K562 (cell line): ENCODE measurements at regions not wholly inside any gene's neighbourhood (a gene's known extent, or its start where the extent isn't known, plus 50 kb on each side); places are given as distances from the start of the nearest gene placed in this dataset.

Source experiments
- ATAC-seq: fragments of 200-7000 bp; cut with Tn5 transposase; 3 replicates; pipeline ENCODE4 v1.9.1; 2020; ENCODE audit warnings: moderate library complexity
- BruUV-seq: library from RNA; stranded (reverse); fragments of 400-500 nt; replicated peaks from 2 replicates; lab custom pipeline; 2021; lab: Mats Ljungman, UMichigan
- CTCF ChIA-PET: fragments of 300-600 bp; formaldehyde crosslinking; extraction: SDS; loops from one replicate; lab custom pipeline; 2021; ENCODE audit warnings: low intra/inter-chr PET ratio; lab: Yijun Ruan, JAX
- POLR2A ChIA-PET: fragments of 300-600, 350-650 bp; sonication (Branson Sonifier 250); formaldehyde crosslinking; extraction: SDS; loops from one replicate; lab custom pipeline; 2021; ENCODE audit warnings: antibody characterized with exemption, inconsistent platforms; lab: Yijun Ruan, JAX
- DNase-seq, 4 experiments: peaks; one replicate each; pipeline versions ENCODE4 v3.0.0 to v3.0.0-alpha.2; 2011 to 2018; ENCODE audit warnings: low spot score in 3 of 4, mixed read lengths in 3 of 4; ENCODE audit errors: extremely low read depth in 1 of 4
- FAIRE-seq: peaks from 2 replicates; lab custom pipeline; 2011; peaks lifted over from hg19 to GRCh38; lab: Jason Lieb, UNC
- H2AFZ ChIP-seq: 2 replicates; pipeline ENCODE4 v1.6.0; 2011; ENCODE audit warnings: low read depth, low read length, control low read depth, inconsistent platforms
- H3K27ac ChIP-seq: fragments of 200-600 bp; 3 replicates; pipeline ENCODE4 v1.8.0; 2011; ENCODE audit warnings: low read depth, mild to moderate bottlenecking, control low read depth, inconsistent platforms, low read length, moderate library complexity, mixed read lengths; ENCODE audit errors: extremely low read depth
- H3K27me3 ChIP-seq, 2 experiments: fragments of 300-600 bp in 1 of 2; 2 replicates in 1 of 2; 3 replicates in 1 of 2; pipeline versions ENCODE4 v1.6.0 to v1.8.0; 2011; ENCODE audit warnings: inconsistent platforms in 2 of 2, low read length in 2 of 2, mild to moderate bottlenecking in 1 of 2, mixed read lengths in 1 of 2, moderate library complexity in 1 of 2; ENCODE audit not compliant: control insufficient read depth in 2 of 2, insufficient read depth in 2 of 2
- H3K36me3 ChIP-seq: fragments of 300-600 bp; 3 replicates; pipeline ENCODE4 v1.8.0; 2011; ENCODE audit warnings: mild to moderate bottlenecking, low read length, inconsistent platforms; ENCODE audit not compliant: control insufficient read depth, insufficient read depth
- H3K4me1 ChIP-seq, 2 experiments: fragments of 200-600 bp in 1 of 2; replicated peaks in 1 of 2; 2 replicates in 1 of 2; 3 replicates in 1 of 2; pipeline versions ENCODE4 v1.5.1 to v1.8.0; 2011; ENCODE audit warnings: inconsistent platforms in 2 of 2, low read length in 2 of 2, mild to moderate bottlenecking in 1 of 2, mixed read lengths in 1 of 2, moderate library complexity in 1 of 2; ENCODE audit not compliant: control insufficient read depth in 2 of 2, insufficient read depth in 2 of 2
- H3K4me2 ChIP-seq: 2 replicates; pipeline ENCODE4 v1.6.1; 2011; ENCODE audit warnings: low read length, control low read depth, inconsistent platforms, mixed read lengths; ENCODE audit not compliant: insufficient read depth
- H3K4me3 ChIP-seq: fragments of 200-600 bp; sonication (generic), shearing (Covaris generic); 2 replicates; pipeline ENCODE4 v1.5.1; 2016; ENCODE audit warnings: control low read depth, inconsistent platforms
- H3K79me2 ChIP-seq: fragments of 200-600 bp; 3 replicates; pipeline ENCODE4 v1.8.0; 2011; ENCODE audit warnings: low read length, inconsistent platforms; ENCODE audit not compliant: control insufficient read depth, insufficient read depth
- H3K9ac ChIP-seq, 2 experiments: 2 replicates each; pipeline versions ENCODE4 v1.6.0 to v1.6.1; 2011; ENCODE audit warnings: low read depth in 2 of 2, low read length in 2 of 2, control low read depth in 1 of 2, inconsistent platforms in 1 of 2, mild to moderate bottlenecking in 1 of 2, mixed read lengths in 1 of 2; ENCODE audit not compliant: insufficient read depth in 1 of 2
- H3K9me1 ChIP-seq: one replicate; pipeline ENCODE4 v1.6.0; 2011; ENCODE audit warnings: inconsistent platforms, mild to moderate bottlenecking, low read length, moderate library complexity; ENCODE audit not compliant: control insufficient read depth, insufficient read depth
- H3K9me3 ChIP-seq: replicated peaks from 2 replicates; pipeline ENCODE4 v1.5.1; 2011; ENCODE audit warnings: low read depth, low read length, inconsistent platforms; ENCODE audit not compliant: control insufficient read depth, insufficient read depth
- H4K20me1 ChIP-seq: replicated peaks from 2 replicates; pipeline ENCODE4 v1.6.1; 2011; ENCODE audit warnings: low read length, inconsistent platforms, mixed read lengths; ENCODE audit not compliant: control insufficient read depth, insufficient read depth
- CBX5 ChIP-seq: IDR thresholded peaks from 2 replicates; pipeline ENCODE4 v1.6.1; 2014; ENCODE audit warnings: low read depth, borderline replicate concordance
- NFATC3 ChIP-seq: fragments of 450-650 bp; IDR thresholded peaks from 2 replicates; pipeline ENCODE4 v1.6.1; 2017; ENCODE audit warnings: mild to moderate bottlenecking
- NFRKB ChIP-seq: fragments of 450-650 bp; IDR thresholded peaks from 2 replicates; pipeline ENCODE4 v1.6.1; 2016; ENCODE audit warnings: low read depth
- SMARCB1 ChIP-seq: IDR thresholded peaks from 2 replicates; pipeline ENCODE4 v1.6.1; 2011; ENCODE audit warnings: improper control_type of control experiment, low read depth; ENCODE audit not compliant: insufficient read length
- U2AF1 ChIP-seq: fragments of 200-400 bp; formaldehyde crosslinking; optimal IDR thresholded peaks from 2 replicates; pipeline ENCODE3; 2017; ENCODE audit warnings: mild to moderate bottlenecking, low read depth, low read length, moderate library complexity
- USF2 ChIP-seq: sonication (generic); formaldehyde crosslinking; IDR thresholded peaks from 2 replicates; pipeline ENCODE4 v1.5.0; 2020; ENCODE audit warnings: missing genetic modification reagents
- ZNF12 ChIP-seq: sonication (generic); formaldehyde crosslinking; IDR thresholded peaks from 2 replicates; pipeline ENCODE4 v1.4.0; 2020; ENCODE audit warnings: mild to moderate bottlenecking, missing genetic modification reagents
- ZNF311 ChIP-seq: fragments of 250-450 bp; sonication (Bioruptor Pico); IDR thresholded peaks from 2 replicates; pipeline ENCODE4 v1.4.0; 2020; ENCODE audit warnings: mild to moderate bottlenecking, moderate library complexity
- ZNF316 ChIP-seq: fragments of 450-650 bp; IDR thresholded peaks from 2 replicates; pipeline ENCODE4 v1.6.1; 2016
- WGBS: fragments of 100-300 bp; shearing (Covaris generic); methylation state at CpG from one replicate; pipeline ENCODE4 v1.1.6; 2016; ENCODE audit warnings: low coverage, mixed read lengths; ENCODE audit not compliant: insufficient coverage; ENCODE audit errors: missing lambda C conversion rate; 5-methylcytosine and 5-hydroxymethylcytosine counted together
- in situ Hi-C: fragments of 300-500 bp; cut with MboI; formaldehyde crosslinking; loops from 4 replicates; pipeline ENCODE4 v1.15.0; 2018; ENCODE audit warnings: inconsistent platforms, mixed read lengths
- intact Hi-C: fragments of 100-400 bp; cut with micrococcal nuclease; formaldehyde crosslinking; loops from 2 replicates; pipeline ENCODE4 v1.14.2; 2022
- TF ChIP-seq, protein P1 (sequence below): sonication (generic); formaldehyde crosslinking; IDR thresholded peaks from 2 replicates; pipeline ENCODE4 v1.8.0; 2023; ENCODE audit warnings: missing genetic modification reagents, mild to moderate bottlenecking, borderline replicate concordance
- TF ChIP-seq, protein P2 (sequence below): sonication (generic); formaldehyde crosslinking; IDR thresholded peaks from 2 replicates; pipeline ENCODE4 v1.4.0; 2020; ENCODE audit warnings: mild to moderate bottlenecking, missing genetic modification reagents

- no peak for TF ChIP-seq ZNF316
- TF ChIP-seq USF2 (CRISPR knock-in tag) = no peak
- TF ChIP-seq NFRKB = peak; percentile 36; the same call in 1 of the 2 replicates
These were observed 541.2 kb upstream of the JARID2 start (continued) for GRCh38 chr6:14704383-14705271.

DNA sequence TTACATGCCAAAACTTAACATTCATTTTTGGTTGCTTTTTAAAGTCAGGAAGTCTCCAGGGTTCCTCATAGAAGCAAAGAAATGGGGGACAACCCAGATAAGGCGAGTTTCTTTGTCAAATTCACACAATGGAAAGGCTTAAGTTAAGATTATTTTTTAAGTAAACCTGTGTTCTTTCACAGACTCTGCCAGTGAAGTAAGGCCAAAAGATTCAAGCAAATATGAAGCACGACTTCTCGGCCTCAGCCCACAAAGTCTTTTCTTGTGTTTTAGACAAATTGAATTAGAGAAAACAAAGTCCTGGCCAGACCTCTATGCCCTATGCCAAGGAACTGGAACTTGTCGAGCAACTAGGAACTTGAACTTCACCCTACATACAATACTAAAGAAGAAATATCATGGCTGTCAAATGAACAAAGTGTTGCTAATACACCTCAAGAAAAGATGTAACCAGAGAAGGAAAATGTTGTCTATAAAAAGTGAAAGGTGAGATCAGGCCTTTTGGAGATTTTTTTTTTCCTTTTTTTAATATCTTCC, 540.0 kb upstream of the JARID2 start:
- no peaks in the 10 kb centered on the region for H3K79me2 ChIP-seq
- H4K20me1 ChIP-seq = no peaks in the 10 kb centered on the region
- H3K27me3 ChIP-seq = no peaks in the 10 kb centered on the region
- in situ Hi-C loops = no loop called here
- H3K36me3 ChIP-seq = no peaks in the 10 kb centered on the region; the same call in 2 of the 3 replicates
- H3K4me1 ChIP-seq = peaks cover 23 to 70% of the 10 kb centered on the region in 2 experiments
- peak overlapping the region; percentile 80 for H3K27ac ChIP-seq
- ATAC-seq (no peak), DNase-seq (no peak), FAIRE-seq (no peak)
- ChIA-PET POLR2A (no interaction called here), CTCF (no interaction called here)
- H3K4me3 ChIP-seq = no peak overlapping the region
- H3K9me3 ChIP-seq = peaks cover 7% of the 10 kb centered on the region
- WGBS = 14% methylated on average over 4 of the region's 4 CpGs
- 0 out of 2 replicates have a peak overlapping the region, but pooled peaks have one; percentile 36 for H3K4me2 ChIP-seq
- H3K9me1 ChIP-seq = no peaks in the 10 kb centered on the region
- H2AFZ ChIP-seq = peak overlapping the region; percentile 98
- BruUV-seq = no TSS peak
- H3K9ac ChIP-seq = peak overlapping the region in 1 of 2 experiments; percentile 59; a peak in 2 of 4 replicates
- intact Hi-C loops = loop anchor here (5.0 kb wide), 1 partner anchor 494 kb away; no protein-coding TSS in a partner anchor
- TF ChIP-seq ZNF12 (CRISPR knock-in tag) = no peak
- TF ChIP-seq U2AF1 = no peak
- TF ChIP-seq, protein P1, sequence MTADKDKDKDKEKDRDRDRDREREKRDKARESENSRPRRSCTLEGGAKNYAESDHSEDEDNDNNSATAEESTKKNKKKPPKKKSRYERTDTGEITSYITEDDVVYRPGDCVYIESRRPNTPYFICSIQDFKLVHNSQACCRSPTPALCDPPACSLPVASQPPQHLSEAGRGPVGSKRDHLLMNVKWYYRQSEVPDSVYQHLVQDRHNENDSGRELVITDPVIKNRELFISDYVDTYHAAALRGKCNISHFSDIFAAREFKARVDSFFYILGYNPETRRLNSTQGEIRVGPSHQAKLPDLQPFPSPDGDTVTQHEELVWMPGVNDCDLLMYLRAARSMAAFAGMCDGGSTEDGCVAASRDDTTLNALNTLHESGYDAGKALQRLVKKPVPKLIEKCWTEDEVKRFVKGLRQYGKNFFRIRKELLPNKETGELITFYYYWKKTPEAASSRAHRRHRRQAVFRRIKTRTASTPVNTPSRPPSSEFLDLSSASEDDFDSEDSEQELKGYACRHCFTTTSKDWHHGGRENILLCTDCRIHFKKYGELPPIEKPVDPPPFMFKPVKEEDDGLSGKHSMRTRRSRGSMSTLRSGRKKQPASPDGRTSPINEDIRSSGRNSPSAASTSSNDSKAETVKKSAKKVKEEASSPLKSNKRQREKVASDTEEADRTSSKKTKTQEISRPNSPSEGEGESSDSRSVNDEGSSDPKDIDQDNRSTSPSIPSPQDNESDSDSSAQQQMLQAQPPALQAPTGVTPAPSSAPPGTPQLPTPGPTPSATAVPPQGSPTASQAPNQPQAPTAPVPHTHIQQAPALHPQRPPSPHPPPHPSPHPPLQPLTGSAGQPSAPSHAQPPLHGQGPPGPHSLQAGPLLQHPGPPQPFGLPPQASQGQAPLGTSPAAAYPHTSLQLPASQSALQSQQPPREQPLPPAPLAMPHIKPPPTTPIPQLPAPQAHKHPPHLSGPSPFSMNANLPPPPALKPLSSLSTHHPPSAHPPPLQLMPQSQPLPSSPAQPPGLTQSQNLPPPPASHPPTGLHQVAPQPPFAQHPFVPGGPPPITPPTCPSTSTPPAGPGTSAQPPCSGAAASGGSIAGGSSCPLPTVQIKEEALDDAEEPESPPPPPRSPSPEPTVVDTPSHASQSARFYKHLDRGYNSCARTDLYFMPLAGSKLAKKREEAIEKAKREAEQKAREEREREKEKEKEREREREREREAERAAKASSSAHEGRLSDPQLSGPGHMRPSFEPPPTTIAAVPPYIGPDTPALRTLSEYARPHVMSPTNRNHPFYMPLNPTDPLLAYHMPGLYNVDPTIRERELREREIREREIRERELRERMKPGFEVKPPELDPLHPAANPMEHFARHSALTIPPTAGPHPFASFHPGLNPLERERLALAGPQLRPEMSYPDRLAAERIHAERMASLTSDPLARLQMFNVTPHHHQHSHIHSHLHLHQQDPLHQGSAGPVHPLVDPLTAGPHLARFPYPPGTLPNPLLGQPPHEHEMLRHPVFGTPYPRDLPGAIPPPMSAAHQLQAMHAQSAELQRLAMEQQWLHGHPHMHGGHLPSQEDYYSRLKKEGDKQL (CRISPR knock-in tag) = no peak
- TF ChIP-seq SMARCB1 = no peak
- TF ChIP-seq, protein P2, sequence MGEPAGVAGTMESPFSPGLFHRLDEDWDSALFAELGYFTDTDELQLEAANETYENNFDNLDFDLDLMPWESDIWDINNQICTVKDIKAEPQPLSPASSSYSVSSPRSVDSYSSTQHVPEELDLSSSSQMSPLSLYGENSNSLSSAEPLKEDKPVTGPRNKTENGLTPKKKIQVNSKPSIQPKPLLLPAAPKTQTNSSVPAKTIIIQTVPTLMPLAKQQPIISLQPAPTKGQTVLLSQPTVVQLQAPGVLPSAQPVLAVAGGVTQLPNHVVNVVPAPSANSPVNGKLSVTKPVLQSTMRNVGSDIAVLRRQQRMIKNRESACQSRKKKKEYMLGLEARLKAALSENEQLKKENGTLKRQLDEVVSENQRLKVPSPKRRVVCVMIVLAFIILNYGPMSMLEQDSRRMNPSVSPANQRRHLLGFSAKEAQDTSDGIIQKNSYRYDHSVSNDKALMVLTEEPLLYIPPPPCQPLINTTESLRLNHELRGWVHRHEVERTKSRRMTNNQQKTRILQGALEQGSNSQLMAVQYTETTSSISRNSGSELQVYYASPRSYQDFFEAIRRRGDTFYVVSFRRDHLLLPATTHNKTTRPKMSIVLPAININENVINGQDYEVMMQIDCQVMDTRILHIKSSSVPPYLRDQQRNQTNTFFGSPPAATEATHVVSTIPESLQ (CRISPR knock-in tag) = no peak
- no peak for TF ChIP-seq ZNF311 (CRISPR knock-in tag)
- no peak for TF ChIP-seq NFATC3
- no peak for TF ChIP-seq CBX5
